OCI-M2 (cell line): ENCODE measurements at regions not wholly inside any gene's neighbourhood (a gene's known extent, or its start where the extent isn't known, plus 50 kb on each side); places are given as distances from the start of the nearest gene placed in this dataset.

ENCODE experiments used
- DNase-seq: peaks from one replicate; lab custom pipeline; 2025; ENCODE audit not compliant: unreplicated experiment; lab: John Stamatoyannopoulos, UW

- no peak for DNase-seq
Observed at GRCh38 chr20:11077226-11077625, 403.4 kb upstream of the JAG1 start.

DNA sequence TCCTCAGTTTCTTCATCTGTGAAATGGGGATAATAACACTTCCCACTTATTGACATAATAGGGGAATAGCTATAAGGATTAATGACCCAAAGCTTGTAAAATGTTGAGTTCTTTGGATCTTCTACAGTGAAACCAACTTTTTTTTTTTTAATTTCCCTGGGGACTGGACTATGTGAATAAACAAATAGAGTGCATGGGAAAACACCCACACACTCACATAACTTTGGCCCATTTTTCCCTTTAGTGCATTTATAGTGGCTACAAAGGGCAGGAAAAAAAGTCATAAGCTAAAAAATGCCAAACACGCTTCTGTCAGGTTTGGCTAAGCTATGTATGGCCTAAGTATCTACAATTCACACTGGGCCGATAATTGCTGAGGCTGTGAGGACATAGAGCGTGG, 406.2 kb upstream of the JAG1 start:
- DNase-seq = no peak

DNA sequence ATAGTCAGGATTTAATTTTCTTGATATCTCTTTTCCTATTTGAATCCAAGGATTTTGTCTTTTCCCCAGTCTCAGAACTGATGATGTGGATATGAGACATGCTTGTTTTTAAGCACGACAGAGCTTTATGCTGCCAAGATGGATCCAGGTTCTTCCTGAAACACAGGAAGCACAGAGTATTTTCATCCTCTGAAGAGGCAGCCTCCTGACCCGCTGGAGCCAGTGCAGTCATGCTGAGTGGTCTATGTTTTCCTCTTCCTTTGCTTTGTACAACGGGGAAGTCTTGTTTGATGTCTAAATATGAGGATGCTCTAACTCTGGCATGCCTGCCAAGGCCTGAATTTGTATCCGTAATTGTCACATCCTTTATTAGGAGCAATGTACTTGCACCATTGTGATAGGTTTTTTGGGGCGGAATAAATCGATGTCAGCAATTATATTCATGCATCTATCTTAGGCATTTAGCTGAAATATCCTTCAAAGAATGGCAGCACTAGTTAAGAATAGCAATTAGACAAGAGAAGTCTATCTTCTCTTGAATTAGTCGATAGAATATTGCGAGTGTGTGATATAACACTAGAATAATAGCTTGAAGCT, 407.1 kb upstream of the JAG1 start:
- no peak for DNase-seq

- no peak for DNase-seq
Observed at GRCh38 chr20:11083841-11084240, 410.0 kb upstream of the JAG1 start.

- DNase-seq = no peak
Observed at GRCh38 chr20:11084508-11084907, 410.7 kb upstream of the JAG1 start.

DNA sequence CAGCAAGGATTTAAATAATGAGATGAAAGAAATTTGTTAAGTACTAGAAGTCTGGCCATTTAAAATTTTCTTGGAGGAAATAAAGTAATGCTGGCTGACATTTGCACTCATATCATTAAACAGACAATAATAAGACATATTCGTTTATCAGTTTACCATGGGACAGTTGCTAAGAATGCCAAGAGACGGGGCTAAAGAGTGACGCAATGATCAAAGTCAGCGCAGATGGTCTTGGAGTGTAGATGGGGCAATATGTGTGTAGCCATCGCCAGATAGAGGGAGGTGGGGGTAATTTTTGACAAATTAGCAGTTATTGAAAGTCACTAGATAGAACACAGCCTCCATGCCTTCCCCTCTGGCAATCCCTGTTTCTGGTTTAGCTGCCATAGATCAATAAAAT, 413.2 kb upstream of the JAG1 start:
- no peak for DNase-seq

- no peak for DNase-seq
Observed at GRCh38 chr20:11090751-11091150, 417.0 kb upstream of the JAG1 start.

DNA sequence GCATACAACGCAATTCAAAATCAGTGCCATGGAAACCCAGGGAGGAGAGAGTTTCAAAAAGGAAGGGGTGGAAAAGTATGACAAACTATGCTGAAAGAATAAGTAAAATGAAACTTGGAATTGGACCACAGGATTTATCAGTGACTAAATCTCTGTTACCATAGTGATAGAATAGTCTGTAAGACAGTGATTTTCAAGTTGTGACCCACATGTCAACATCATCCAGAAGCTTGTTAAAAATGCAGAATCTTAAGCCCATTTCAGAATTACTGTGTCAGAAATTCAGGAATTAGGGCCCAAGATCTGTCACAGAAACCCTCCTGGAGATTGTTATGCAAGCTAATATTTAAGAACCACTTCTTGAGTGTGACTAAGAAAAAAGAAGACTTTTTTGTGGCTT, 417.7 kb upstream of the JAG1 start:
- DNase-seq = no peak

- no peak for DNase-seq
Observed at GRCh38 chr20:11092151-11092550, 418.4 kb upstream of the JAG1 start.

DNA sequence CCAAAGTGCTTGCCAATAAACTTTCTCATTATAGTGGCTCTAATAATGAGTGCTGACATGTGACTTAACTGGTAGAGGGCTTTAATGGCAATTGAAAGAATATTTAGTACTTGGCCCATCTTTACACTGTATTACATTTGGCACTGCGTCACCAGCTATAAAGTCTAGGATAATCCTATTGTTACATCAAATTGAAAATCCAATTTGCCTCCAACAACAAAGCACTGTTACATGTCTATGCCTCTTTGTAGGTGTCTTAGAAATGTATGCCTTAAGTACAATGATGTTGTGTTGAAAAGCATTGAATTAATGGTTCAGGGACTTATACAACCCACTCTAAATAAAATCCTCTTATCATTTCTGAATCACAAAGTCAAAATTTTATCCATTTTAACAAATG, 420.4 kb upstream of the JAG1 start:
- DNase-seq = no peak

DNA sequence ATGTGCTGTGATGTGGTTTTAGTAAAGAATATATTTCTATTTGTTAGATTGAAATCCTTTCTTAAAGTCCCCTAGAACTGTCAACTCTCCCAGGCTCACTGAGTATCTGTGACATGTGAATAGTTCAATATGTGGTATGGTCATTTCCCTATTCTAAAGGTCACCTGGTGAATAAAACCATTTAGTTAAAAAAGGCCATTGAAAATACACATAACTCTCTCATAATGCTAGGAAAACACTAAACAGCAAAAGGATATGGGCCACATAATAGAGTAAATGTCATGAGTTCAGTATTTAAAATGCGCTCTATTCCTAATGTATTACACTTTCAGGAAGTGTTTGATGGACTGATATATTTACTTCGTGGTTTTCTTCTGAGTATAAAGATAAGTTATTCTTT, 420.9 kb upstream of the JAG1 start:
- DNase-seq = no peak

DNA sequence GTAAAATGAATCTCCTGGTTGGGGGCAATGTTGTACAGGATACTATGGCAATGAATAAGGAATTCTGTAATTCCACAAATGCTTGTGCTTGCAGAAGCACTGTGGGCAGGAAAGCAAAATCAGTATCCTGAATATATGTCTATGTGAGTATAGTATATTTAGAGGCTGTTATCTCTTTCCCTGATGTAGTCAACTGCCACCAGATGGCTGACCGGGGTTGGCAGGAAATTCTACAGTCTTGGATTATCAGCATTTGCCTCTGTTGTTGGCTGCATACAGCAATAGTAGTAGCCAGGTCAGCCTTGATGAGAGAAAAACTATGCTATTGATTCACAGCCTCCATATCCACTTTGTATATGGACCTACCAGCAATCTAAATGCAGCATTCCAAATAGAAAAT, 425.1 kb upstream of the JAG1 start:
- DNase-seq = no peak

- DNase-seq = no peak
Observed at GRCh38 chr20:11101243-11101642, 427.4 kb upstream of the JAG1 start.

- no peak for DNase-seq
Observed at GRCh38 chr20:11101696-11102095, 427.9 kb upstream of the JAG1 start.

- no peak for DNase-seq
Observed at GRCh38 chr20:11103866-11104265, 430.1 kb upstream of the JAG1 start.

GRCh38 chr20:11108102-11108810, 434.5 kb upstream of the JAG1 start:
- DNase-seq = no peak

- DNase-seq = no peak
Observed at GRCh38 chr20:11110535-11110934, 436.7 kb upstream of the JAG1 start.

- DNase-seq = no peak
Observed at GRCh38 chr20:11111191-11111590, 437.4 kb upstream of the JAG1 start.

- no peak for DNase-seq
Observed at GRCh38 chr20:11112832-11113231, 439.0 kb upstream of the JAG1 start.

DNA sequence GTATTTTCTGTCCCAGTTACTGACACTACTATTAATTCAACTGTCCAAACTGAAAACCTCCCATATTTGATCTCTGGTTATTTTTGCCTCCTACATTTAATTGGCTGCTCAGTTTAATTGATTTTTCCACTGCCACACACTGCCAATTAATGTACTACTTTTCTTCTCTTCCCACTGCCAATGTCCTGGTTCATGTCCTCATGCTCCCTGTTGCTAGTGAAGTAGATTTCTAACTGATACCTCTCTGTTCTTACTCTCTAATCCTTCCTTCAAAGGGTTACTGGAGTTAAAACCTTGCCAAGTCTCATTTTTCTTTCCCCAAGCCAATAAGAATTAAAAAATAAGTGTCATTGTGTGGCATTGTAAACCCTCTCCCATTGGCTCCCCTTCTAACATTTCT, 440.6 kb upstream of the JAG1 start:
- no peak for DNase-seq

DNA sequence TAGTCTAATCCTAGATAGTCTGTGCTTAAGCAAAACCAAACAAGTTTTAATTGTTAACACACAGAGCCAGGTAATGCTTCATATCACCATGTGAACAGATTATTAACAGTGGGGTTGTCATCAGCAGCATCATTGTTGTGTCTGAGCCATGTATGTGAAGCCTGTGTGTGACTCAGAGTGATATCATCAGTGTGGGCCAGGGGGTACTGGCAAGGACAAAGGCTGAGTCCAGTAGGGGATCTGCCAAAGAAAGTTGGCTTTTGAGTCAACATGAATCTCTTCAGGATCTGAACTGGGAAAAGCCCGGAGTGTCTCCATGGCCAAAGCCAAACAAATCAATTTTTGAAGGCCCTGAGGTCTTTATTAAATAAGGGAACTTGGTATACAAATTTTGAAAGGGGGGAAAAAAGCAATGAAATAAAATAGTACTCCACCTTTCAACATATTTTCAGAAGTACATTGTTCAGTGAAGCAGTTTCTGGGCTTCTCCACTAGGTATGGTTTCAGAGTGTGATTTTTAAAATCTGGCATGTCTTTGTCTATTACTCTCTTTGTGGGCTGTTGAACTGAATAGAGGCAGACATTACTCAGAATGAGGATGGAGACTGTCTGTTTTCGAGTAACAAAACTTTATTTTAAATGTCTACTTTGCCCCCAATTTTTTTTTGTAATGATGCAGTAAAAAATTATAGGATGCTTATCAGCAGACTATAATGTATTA, 444.2 kb upstream of the JAG1 start:
- no peak for DNase-seq

- DNase-seq = no peak
Observed at GRCh38 chr20:11118802-11119380, 445.1 kb upstream of the JAG1 start.
